Activated gamma-delta T cell treated with anti-CD3 and anti-CD28 coated beads, Interleukin-2, amount 50 U/mL, for 16 hours (primary cell): ENCODE measurements at regions not wholly inside any gene's neighbourhood (a gene's known extent, or its start where the extent isn't known, plus 50 kb on each side); places are given as distances from the start of the nearest gene placed in this dataset.
A peak's percentile ranks its signal among the peaks of the same experiment; 100 is the strongest.

Source experiments
- DNase-seq: peaks from one replicate; pipeline ENCODE4 v3.0.0-alpha.2; 2020; ENCODE audit warnings: low read depth

GRCh38 chr5:73395256-73395655, 53.3 kb downstream of the FOXD1 start:
- DNase-seq, result no peak

- no peak for DNase-seq
Measured at GRCh38 chr5:73394610-73395009, 54.0 kb downstream of the FOXD1 start.

- DNase-seq, result no peak
Measured at GRCh38 chr5:73393611-73394489, 54.7 kb downstream of the FOXD1 start.

- no peak for DNase-seq
Measured at GRCh38 chr5:73392775-73393174, 55.8 kb downstream of the FOXD1 start.

GRCh38 chr5:73391441-73391881, 57.1 kb downstream of the FOXD1 start:
- DNase-seq, result no peak

GRCh38 chr5:73390972-73391371, 57.6 kb downstream of the FOXD1 start:
- no peak for DNase-seq

GRCh38 chr5:73388740-73389139, 59.8 kb downstream of the FOXD1 start:
- no peak for DNase-seq

- DNase-seq, result no peak
Measured at GRCh38 chr5:73388306-73388684, 60.3 kb downstream of the FOXD1 start.

- peak; percentile 29 for DNase-seq
Measured at GRCh38 chr5:73387601-73388305, 60.8 kb downstream of the FOXD1 start.

GRCh38 chr5:73387149-73387591, 61.4 kb downstream of the FOXD1 start:
- DNase-seq, result no peak

GRCh38 chr5:73384861-73385260, 63.7 kb downstream of the FOXD1 start:
- no peak for DNase-seq

- DNase-seq, result no peak
Measured at GRCh38 chr5:73382401-73382740, 66.2 kb downstream of the FOXD1 start.

GRCh38 chr5:73381590-73382400, 66.8 kb downstream of the FOXD1 start:
- DNase-seq, result no peak

- DNase-seq, result no peak
Measured at GRCh38 chr5:73380710-73381589, 67.6 kb downstream of the FOXD1 start.

GRCh38 chr5:73380041-73380440, 68.5 kb downstream of the FOXD1 start:
- no peak for DNase-seq

- no peak for DNase-seq
Measured at GRCh38 chr5:73379435-73379834, 69.1 kb downstream of the FOXD1 start.

GRCh38 chr5:73378765-73379164, 69.8 kb downstream of the FOXD1 start:
- no peak for DNase-seq

GRCh38 chr5:73378070-73378469, 70.5 kb downstream of the FOXD1 start:
- no peak for DNase-seq

- DNase-seq, result no peak
Measured at GRCh38 chr5:73376618-73377170, 71.9 kb downstream of the FOXD1 start.

- DNase-seq, result no peak
Measured at GRCh38 chr5:73375949-73376348, 72.6 kb downstream of the FOXD1 start.

- no peak for DNase-seq
Measured at GRCh38 chr5:73375191-73375545, 73.4 kb downstream of the FOXD1 start.
